ENCODE measurements at regions not wholly inside any gene's neighbourhood (a gene's known extent, or its start where the extent isn't known, plus 50 kb on each side); places are given as distances from the start of the nearest gene placed in this dataset.

DNA sequence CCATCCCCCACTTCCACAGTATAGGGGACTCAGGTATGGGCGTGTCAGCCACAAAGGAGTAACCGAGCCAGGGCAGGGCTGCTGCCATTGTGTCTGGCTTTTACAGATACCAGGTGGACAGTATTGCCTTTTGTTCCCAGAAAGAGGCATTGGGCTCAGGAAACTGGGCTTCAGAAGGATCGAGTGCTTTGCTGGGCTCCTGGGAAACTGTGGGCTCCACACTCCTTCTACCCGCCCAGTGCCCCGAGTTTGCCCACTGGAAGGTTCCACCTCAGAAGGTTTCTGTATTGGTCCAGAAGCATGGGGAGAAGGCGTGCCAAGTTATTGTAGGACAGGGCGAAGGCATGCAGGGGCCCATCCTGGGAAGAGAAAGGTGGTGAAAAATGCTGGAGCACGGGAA, 894.4 kb downstream of the TBC1D22A start:
- DNase-seq: no peak

DNA sequence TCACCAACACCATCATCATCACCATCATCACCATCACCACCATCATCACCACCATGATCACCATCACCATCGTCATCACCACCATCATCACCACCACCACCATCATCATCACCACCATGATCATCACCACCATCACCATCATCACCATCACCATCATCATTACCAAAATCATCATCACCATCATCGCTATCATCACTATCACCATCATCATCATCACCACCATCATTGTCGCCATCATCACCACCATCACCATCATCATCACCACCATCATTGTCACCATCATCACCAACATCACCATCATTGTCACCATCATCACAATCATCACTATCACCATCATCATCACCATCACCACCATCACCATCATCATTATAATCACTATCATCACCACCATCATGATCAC, 893.5 kb downstream of the TBC1D22A start:
- DNase-seq: no peak

DNA sequence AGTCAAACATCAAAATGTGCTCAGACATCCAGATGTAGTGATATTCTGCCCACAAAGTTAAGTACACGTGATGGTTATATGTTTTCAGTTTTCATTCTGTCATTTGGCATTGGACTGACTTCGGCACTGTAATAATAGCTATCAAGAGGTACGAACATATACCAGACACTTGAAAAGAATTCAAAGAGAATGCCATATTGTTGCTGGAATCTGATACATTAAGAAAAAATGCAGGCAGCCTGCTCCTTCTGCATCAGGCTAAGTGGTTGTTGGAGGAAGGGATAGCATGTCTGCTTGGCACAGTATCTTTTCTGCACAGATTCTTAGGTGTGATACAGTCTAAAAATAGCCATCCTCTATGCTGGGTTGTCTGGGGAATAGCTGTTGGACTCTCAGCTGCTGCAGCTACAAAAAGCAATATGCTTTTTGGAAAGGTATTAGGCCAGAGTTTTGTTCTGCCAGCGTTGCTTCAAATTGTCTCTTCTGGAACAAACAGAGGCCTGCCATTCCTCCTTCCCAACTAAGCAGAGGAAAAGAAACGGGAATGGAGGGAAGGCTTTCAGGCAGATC, 892.6 kb downstream of the TBC1D22A start:
- no peak for DNase-seq

DNA sequence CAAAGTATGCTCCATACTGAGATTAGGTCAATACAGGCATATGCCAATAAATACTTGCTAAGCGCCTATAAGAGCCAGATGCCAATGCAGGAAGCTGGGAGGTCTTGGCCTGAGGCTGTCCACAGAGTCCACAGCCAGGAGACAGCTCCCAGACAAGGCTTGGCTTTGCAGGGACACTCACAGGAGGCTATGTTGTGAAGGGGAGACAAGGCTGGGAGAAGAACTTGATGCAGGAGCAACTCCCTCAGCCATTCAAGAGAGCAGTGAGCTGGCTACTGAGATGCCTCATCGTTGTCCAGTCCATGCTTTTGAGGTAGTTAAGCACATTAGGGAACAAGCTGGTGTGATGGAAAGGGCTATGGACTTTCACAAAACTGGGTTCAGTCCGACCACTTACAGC, 891.5 kb downstream of the TBC1D22A start:
- no peak for DNase-seq

DNA sequence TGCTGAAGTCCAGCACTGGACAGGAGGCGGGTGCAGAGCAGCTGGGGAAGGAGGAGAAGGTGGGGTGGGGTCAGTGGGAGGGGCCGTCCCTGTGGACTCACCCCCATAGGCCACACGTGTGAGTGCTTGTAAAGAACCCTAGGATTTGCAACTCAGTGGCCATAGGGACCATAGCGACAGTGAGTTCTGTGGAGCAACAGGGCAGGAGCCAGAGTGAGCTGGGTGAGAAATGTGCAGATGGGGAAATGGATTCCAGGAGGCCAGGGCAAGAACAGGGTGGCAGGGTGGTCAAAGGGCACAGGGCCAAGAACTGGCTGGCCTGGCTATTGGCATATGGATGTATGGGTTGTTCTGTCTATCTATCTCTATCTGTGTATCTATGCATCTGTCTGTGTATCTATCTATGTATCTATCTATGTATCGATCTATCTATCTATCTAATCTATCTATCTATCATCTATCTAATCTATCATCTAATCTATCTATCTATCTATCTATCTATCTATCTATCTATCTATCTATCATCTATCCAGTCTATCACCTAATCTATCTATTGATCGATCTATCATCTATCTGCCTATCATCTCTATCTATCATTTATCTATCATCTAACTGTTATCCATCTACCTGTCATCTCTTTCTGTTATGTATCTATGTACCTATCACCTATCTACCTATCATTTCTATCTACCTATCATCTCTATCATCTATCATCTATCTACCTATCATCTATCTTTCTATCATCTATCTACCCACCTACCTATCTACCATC, 889.0 kb downstream of the TBC1D22A start:
- no peak for DNase-seq

DNA sequence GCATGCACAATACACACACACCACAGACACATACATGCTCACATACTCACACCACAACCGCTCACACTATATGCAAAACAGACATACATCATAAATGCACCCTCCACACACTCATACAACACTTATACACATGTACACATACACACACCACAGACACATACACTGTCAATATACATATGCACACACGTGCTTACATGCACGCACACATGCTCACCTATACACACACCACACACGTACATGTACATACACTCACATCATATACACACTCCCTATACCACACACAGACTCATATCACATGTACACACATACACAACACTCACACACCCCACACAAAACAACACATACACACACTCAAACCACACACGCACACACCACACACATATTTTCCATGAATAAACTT, 885.3 kb downstream of the TBC1D22A start:
- DNase-seq: no peak

DNA sequence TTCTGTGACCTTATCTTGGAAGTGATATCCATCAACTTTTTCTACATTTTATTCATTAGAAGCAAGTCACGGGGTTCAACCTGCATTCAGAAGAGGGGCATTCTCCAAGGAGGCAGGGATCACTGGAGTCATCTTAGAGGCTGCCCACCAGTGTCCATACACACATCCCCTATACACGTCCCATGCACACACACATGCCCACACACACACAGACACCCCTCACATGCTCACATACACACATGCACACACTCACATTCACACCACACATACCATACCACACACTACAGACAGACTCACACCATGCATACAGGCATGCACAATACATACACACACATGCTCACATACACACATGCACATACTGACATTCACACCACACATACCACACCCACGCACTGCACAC, 884.7 kb downstream of the TBC1D22A start:
- DNase-seq: no peak

DNA sequence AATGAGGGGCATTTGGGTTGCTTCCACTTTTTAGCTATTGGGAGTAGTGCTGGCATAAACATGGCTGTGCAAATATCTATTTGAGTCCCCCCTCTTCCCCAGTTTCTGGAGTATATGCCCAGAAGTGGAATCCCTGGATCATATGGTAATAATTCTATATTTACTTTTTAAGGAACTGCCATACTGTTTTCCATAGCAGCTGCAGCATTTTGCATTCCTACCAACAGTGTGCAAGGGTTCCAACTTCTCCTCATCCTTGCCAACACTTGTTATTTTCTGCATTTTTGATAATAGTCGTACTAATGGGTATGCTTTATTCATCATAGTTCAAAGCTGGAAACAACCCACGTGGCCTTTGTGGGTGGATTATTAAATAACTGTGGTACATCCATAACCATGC, 883.5 kb downstream of the TBC1D22A start:
- no peak for DNase-seq

DNA sequence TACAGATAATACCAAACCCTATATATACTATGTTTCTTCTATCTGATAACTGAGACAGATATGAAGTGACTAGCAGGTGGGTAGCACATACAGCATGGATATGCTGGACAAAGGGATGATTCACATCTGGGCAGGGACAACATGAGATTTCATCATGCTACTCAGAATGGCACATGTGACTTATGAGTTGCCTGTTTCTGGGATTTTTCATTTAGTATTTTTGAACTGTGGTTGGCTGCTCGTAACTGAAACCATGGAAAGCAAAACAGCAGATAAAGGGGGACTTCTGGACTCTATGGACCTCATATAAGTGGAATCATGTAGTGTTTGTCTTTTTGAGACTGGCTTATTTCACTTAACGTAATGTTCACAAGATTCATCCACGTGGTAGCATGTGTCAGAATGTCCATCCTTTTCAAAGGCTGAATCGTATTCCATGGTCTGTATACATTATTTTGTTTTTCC, 883.0 kb downstream of the TBC1D22A start:
- DNase-seq: no peak

DNA sequence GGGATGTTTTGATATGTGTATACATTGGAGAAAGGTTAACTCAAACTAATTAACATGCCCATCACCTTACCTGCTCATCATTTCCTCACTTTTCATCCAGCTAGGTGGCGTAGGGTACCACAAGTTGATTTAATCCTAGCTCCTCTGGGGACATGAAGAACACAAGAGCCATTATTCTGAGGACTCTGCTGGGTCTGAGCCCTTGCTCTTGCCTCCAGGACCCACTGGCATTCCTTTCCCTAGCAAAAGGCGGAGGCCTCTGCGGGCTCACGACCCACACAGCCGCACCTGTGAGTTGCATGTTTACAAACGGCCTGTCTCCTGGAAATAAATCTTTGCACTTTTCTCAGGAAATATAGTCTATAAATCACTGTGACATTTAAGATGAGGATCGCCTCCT, 871.9 kb downstream of the TBC1D22A start:
- DNase-seq: no peak

DNA sequence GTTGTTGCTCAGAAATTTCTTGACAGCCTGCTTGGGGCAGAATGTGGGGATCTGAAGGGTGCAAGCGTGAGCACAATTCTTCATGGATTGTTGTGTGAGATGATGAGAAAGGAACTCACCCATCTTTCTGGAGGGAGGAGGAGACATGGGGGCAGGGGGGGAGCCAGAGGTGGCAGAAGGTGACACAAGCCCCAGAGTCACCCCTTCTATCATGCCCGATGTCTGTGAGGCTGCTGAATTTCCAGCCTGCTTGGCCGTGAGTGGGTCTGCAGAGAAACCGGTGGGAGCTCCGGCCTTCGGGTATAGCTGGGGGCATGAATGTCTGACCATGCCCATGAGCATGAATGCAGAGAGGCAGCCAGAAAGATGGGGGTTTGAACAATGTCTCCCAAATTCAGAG, 870.7 kb downstream of the TBC1D22A start:
- DNase-seq: no peak

DNA sequence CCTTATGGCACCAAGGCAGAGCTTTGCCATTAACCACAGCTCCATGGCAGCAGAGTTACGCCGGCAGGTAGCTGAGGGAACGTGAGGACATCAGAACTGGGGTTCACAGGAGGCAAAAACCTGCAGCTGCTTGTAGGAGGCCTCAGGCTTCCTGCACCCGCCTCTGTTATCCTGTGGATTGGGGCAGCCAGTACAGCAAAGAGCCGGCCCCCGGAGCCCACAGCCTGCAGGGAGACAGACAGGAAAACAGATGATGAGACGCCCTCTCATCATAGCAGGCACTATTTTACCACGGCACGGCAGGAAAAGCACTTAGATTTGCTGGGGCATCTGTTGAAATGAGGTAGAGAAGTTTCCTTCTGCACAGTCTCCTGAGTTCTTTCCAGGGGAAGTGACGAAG, 870.3 kb downstream of the TBC1D22A start:
- DNase-seq: no peak

DNA sequence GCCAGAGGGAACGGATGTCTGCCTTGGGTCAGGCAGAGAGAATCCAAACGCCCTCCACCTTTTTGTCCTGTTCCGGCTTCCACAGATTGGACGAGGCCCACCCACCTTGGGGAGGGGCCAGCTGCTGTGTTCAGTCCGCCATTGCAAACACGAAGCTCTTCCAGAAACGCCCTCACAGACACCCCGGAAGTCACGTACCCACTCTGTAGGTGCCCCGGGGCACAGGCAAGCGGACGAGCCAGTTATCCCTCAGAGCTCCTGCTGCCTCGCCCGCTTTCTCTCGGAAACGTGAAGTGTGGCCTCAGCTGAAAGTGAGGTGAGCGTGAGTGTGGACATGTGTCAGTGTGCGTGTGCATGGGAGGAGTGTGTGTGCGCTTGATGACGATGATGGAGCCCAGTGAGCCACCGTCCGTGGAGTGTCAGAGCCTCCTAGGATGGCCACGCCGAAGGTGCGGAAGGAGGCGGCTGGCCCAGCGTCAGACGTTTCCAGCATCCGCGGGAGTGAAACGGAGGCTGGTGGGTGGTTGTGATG, 869.2 kb downstream of the TBC1D22A start:
- DNase-seq: peak; percentile 73

DNA sequence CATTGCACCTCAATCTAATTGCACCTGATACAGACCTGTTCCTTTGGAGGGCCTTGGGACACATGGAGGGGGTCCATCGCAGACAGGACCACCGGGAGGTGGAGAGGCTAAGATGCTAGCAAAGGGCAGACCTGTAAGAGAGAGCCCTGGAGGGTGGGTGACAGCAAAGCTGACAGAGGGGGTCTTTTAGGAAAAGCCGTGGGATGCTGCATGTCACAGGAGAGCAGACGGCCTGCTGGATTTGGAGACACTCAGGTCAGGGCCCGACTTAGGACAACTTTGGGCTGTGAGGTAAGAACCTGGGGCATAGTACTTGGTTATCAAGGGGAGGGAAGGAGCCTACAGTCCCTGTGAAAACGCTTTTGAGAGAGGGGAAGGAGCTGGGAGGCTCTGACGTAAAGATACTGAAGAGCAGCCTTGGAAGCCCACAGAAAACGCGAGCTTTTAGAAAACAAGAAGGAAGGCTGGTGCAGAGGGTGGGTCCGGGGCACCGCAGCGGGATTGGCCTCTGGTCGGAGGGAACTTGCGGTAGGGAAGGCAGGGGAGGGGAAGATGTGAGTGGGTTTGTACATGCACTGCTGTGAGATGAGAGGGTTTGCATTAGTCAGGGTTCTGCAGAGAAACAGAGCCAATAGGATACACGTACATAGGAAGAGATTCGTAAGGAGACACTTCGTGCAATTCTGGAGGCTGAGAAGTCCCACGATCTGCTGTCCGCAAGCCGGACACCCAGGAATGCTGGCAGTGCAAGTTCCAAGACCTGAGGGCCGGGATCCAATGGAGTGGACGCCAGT, 868.5 kb downstream of the TBC1D22A start:
- no peak for DNase-seq

DNA sequence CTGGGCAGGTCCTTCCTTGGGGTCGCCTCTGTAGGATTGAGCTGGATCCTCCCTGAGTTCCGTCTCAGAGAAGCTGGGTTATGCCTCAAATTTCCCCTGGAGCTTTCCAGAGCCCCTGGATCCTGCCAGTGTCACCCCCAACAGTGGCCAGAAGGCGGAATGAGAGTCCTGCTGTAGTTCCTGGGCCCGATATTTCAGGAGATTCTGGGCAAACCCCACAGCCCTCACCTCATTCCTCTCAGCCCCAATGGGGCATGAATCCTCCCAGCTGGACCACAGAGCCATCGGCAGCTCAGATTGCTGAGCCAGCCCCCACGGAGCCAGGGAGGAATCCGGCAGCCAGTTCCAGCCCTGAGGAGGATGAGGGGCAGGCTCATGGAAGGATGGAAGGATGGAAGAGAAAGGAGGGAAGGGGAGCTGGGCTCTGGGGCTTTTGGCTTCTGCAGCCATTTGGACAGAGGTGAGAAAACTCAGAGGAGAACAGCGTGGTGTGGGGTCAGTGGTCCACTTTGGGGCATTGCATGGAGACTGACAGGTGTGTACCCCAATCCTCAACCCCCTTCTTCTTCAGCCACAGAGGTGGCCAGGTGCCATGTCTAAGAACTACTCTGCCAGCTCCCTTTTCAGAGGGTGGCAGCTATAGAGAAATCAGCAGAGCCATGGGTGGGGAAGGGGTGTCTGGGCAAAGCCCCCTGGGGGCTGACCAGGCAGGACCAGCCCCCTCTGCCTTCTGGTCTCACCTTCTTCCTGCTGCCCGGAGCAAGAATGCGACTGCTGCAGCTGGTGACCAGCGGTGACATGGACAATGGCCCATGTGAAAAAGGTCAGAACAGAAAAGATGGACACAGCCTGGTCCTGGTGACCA, 867.6 kb downstream of the TBC1D22A start:
- DNase-seq: no peak

DNA sequence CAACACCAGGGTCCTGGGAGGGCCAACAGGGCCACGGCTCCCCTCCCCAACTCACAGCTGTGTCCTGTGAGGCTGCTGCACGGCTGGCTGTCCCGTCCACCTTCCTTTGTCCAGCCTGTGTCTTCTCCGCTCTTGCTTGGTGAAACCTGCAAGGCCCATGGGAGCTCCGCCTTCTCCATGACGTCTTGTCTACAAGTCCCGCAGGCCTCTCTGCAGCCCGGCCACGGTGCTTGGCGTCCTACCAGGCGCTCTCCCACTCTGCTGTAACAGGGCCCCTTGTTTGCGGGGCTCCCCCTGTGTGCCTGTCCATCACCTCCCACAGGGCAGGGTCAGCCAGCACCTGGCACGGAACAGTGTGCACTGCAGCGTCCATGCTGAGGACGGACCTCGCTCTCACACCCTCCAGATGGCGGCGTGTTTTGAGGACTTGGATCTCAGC, 866.8 kb downstream of the TBC1D22A start:
- DNase-seq: no peak

DNA sequence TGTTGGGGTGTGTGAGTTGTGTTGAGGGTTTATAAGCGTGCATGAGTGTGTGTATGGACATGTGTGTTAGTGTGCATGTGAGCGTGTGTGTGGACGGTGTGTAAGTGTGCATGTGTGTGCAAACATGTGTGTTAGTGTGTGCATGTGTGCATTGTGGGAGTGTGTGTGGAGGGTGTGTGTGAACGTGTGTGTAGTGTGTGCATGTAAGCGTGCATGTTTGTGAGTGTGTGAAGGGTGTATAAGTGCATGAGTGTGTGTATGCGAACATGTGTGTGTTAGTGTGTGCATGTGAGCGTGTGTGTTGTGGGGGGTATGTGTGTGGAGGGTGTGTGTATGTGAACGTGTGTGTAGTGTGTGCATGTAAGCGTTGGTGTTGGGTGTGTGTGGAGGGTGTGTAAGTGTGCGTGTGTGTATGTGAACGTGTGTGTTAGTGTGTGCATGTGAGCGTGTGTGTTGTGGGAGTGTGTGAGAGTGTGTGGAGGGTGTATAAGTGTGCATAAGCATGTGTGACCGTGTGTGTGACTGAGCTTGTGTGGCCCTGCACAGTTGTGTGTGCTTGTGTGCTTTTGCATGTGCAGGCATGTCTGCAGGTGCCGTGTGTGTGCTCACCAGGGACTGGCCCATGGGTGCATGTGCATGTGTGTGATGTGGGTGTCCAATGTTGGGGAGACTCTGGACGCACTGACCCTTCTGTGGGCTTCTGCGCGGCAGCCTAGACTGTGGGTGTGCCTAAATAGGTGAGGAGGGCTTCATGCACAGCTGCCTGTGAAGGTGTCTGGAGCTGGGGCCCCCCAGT, 866.2 kb downstream of the TBC1D22A start:
- no peak for DNase-seq

DNA sequence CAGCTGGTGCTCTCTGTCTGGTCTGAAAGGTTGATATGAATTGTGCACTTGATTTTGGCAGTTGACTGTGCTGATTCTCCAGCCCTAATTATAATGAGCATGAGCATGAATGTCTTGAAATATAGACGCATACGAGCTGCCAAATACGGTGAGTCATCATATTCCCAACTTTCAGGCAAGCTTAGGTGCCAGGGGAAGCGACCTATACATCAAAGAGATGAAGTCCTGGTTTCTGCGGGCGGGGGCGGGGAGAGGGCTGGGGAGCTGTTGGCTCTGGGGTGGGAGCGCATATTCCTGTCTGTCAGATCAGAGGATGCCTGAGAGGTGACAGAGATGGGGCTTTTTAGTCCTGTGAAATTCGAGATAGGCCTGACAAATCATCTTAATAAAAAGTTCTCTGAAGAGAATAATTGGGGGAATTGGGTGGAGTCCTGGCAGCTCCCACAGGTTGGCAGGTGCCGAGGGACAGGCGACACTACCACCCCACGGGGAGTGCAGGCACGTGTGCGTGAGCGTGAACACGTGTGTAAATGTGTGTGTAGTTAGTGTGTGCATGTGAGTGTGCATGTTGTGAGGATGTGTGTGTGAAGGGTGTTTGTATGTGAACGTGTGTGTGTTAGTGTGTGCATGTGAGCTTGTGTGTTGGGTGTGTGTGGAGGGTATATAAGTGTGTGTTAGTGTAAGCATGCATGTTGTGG, 865.3 kb downstream of the TBC1D22A start:
- DNase-seq: peak; percentile 85

DNA sequence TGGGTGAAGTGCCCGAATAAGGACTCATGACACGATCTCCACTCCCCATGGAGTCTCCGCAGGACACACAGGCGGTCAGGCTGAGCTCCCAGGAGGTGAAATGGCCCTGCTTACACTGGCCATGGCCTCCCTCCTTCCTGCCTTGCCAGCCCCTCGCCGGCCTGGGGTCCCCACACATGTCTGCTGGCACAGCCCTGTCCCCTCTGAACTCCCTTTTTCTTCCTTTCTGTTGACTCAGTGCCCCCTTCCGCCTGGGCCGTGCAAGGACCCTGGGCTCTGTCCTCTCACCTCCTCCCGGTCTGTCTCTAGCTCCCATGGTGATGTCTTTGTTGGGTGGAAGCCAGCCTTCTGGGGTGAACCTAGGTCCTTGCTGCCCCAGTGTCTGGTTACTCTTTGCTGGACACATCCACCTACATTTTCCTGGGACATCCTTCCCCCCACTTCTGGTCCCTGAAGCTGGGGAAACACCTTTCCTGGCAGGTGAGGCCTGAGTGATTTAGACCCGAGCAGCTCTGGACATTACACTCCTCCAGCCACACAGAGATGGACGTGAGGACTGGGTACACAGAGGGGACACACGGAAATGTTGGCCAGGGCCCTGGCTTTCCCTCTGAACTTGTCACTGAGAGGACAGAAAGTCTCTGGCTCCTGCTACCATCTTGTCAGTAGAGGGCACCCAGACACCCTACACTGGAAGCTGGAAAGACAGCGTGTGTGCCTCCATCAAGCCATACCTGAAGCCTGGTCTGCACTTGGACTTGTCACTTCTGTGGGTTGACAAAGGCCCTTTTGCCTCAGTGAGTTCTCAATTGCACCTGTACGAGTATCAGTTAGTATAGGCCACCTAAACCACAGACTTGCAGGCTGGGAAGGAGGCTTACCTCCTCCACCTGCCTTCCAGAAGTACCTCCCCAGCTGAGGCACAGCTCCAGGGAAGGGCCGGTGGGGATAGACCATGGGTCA, 864.3 kb downstream of the TBC1D22A start:
- peak; percentile 24 for DNase-seq
